D721Med (cell line): ENCODE measurements at regions not wholly inside any gene's neighbourhood (a gene's known extent, or its start where the extent isn't known, plus 50 kb on each side); places are given as distances from the start of the nearest gene placed in this dataset.
"Not testable (repeated sequence)": the region's sequence is repeated elsewhere in the genome, so short reads cannot be mapped to it uniquely, and the experiment has no call there.

Experiments used
- DNase-seq: peaks from one replicate; pipeline ENCODE4 v3.0.0; 2011; ENCODE audit warnings: low spot score; ENCODE audit not compliant: insufficient read length
- FAIRE-seq: peaks from 2 replicates; lab custom pipeline; 2011; peaks lifted over from hg19 to GRCh38; lab: Jason Lieb, UNC
- CTCF ChIP-seq: IDR thresholded peaks from 2 replicates; pipeline ENCODE4 v1.5.1; 2012; ENCODE audit warnings: mild to moderate bottlenecking, control low read depth; ENCODE audit not compliant: insufficient read depth; ENCODE audit errors: missing control alignments

DNA sequence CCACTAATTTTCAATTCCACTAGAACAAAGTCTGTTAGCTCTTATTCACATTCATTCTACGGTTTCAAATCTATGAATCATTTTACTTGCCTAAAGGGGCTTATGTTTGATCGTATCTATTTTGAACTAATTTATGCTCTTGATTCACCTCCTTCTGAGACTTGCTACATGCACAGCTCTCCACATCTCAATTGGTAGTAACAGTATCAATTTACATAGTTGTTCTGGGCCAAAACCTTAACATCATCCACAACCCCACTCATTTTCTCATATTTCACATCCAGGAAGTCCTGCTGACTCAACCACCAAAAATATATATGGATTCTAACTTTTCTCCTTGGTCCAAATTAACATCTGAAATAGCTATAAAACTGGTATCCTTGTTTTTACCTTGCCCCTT, 208.6 kb downstream of the RASSF9 start:
- FAIRE-seq (no peak), DNase-seq (no peak)
- no peak for TF ChIP-seq CTCF

GRCh38 chr12:85628562-85628961, 207.6 kb downstream of the RASSF9 start:
- FAIRE-seq, DNase-seq: not testable (repeated sequence)

GRCh38 chr12:85630851-85631250, 205.4 kb downstream of the RASSF9 start:
- FAIRE-seq (no peak), DNase-seq (no peak)
- no peak for TF ChIP-seq CTCF

DNA sequence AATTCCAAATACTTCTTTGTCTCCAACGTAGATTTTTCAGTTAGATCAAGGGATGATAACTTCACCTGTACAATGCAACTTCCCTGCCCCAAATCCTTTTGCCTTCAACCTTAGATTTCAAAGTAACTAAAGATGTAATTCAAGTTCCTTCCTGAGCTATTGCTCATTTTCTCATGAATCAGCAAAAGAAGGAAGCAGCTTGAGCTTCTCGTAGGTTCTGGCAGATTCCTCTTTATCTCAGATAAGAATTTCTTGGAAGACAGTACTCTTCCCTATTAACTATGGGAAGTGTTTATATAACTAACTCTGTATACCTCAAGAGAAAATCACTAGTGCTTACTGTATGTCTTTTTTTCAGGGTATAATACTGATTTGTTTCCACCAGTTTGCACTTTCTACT, 203.8 kb downstream of the RASSF9 start:
- no peak for TF ChIP-seq CTCF
- FAIRE-seq (no peak), DNase-seq (no peak)

- no peak for FAIRE-seq
- TF ChIP-seq CTCF, result no peak
- DNase-seq, result no peak
Measured at GRCh38 chr12:85633491-85633890, 202.7 kb downstream of the RASSF9 start.

DNA sequence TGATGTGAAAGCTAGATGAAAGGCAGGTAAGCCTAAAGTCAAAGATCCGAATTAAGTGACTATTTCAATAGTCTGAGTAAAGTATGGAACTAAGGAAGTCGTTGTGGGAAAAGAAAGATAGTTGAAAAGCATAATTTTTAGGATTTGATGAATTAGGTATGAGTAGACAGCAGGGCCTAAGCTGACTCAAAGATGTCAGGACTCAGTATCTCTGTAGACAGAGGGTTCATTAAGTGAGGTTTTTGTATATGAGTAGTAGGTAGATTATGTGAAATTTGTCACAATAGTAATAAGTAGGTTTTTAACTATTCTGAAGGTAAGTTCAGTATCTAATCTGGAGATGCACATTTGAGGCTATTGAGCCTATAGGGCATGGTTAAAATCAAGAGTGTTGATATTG, 196.4 kb downstream of the RASSF9 start:
- no peak for TF ChIP-seq CTCF

GRCh38 chr12:85641796-85642195, 194.4 kb downstream of the RASSF9 start:
- no peak for DNase-seq
- no peak for FAIRE-seq
- TF ChIP-seq CTCF, result no peak

More for the DNA sequence above, 196.4 kb downstream of the RASSF9 start:
- DNase-seq, result no peak
- no peak for FAIRE-seq

DNA sequence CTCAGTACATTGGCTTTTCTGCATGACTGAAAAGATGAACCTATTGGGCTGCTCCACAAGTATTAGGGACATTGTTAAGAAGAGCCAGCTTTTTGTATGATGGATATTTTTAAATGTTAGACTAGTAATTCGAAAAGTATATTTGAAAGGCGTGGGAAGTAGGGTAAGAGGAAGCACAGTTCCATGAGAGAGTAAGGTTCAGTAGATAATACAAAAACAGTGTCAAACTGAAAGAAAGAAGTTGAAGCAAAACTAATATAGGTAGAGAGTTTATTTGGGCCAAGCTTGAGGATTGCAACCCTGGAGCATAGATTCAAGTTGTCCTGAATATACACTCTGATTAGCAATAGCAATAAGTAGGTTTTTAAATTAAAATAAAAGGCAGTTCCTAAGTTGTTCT, 193.9 kb downstream of the RASSF9 start:
- FAIRE-seq (no peak), DNase-seq (no peak)
- TF ChIP-seq CTCF, result no peak
